GM18508 (cell line): ENCODE measurements at regions not wholly inside any gene's neighbourhood (a gene's known extent, or its start where the extent isn't known, plus 50 kb on each side); places are given as distances from the start of the nearest gene placed in this dataset.

ENCODE experiments used
- ATAC-seq: cut with Tn5 transposase; IDR thresholded peaks from one replicate; pipeline ENCODE4 v1.9.1; 2021; ENCODE audit warnings: moderate number of reproducible peaks; ENCODE audit not compliant: insufficient read depth, unreplicated experiment

DNA sequence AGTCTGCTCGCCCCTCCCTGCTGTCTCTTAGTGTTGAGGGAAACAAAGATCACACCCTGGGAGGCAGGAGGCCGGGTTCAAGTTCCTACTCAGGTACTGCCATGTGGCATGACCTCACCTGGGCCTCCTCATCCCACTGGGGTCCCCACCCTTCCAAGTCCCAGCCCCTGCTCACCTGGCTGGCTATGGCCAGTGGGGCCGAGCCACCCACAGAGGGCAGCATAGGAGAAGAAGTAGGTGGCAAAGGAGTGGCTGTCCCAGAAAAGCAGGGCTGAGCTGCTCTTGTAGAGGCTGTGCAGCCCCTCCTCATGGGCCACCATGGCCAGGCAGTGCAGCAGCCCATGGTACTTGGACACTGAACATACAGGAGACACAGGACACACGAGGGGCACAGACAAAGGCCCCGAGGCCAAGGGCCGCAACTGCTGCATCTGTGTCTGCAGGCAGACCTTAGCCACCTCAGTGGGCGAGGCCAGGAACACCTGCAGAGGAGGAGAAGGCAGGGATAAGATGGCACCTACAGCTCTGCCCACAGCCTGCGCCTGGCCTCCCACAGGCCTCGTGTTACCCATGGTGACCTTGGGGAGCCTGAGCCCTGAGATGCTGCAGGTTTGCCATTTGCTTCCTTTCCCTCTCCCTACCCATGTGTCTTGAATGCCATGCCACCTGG is 50.6 kb upstream of the MPEG1 start:
- no peak for ATAC-seq
